IMR-90 (cell line): ENCODE measurements at regions not wholly inside any gene's neighbourhood (a gene's known extent, or its start where the extent isn't known, plus 50 kb on each side); places are given as distances from the start of the nearest gene placed in this dataset.

ENCODE experiments used
- ATAC-seq: fragments of 200-7000 bp; cut with Tn5 transposase; 2 replicates; pipeline ENCODE4 v1.9.1; 2020; ENCODE audit warnings: low read depth, mild to moderate bottlenecking, moderate library complexity
- BruUV-seq: library from RNA; stranded (reverse); fragments of 400-500 nt; replicated peaks from 2 replicates; lab custom pipeline; 2021; lab: Mats Ljungman, UMichigan
- CTCF ChIA-PET: fragments of 300-600 bp; formaldehyde crosslinking; extraction: SDS; loops from one replicate; lab custom pipeline; 2021; ENCODE audit warnings: antibody characterized with exemption; lab: Yijun Ruan, JAX
- POLR2A ChIA-PET: fragments of 300-600 bp; sonication (Branson Sonifier 250); formaldehyde crosslinking; loops from one replicate; lab custom pipeline; 2022; ENCODE audit warnings: antibody characterized with exemption; ENCODE audit not compliant: unreplicated experiment; lab: Charles Lee
- DNase-seq: peaks from one replicate; pipeline ENCODE4 v3.0.0; 2013
- H2AFZ ChIP-seq: replicated peaks from 2 replicates; pipeline ENCODE3; 2013; ENCODE audit warnings: low read length, mild to moderate bottlenecking; ENCODE audit not compliant: poor library complexity
- H2AK5ac ChIP-seq: 2 replicates; pipeline ENCODE4 v1.6.1; 2013; ENCODE audit warnings: low read depth, low read length, inconsistent platforms
- H2AK9ac ChIP-seq: replicated peaks from 2 replicates; pipeline ENCODE3; 2013; ENCODE audit warnings: mild to moderate bottlenecking, low read depth, low read length, moderate library complexity; ENCODE audit not compliant: poor library complexity
- H2BK120ac ChIP-seq: 2 replicates; pipeline ENCODE4 v1.6.1; 2013; ENCODE audit warnings: low read depth, low read length, inconsistent platforms
- H2BK15ac ChIP-seq: 3 replicates; pipeline ENCODE4 v1.6.1; 2013; ENCODE audit warnings: low read depth, low read length, inconsistent platforms
- H2BK20ac ChIP-seq: 2 replicates; pipeline ENCODE4 v1.6.1; 2013; ENCODE audit warnings: low read depth, mild to moderate bottlenecking, inconsistent platforms, low read length, moderate library complexity
- H2BK5ac ChIP-seq: 2 replicates; pipeline ENCODE4 v1.6.1; 2013; ENCODE audit warnings: mild to moderate bottlenecking, low read depth, low read length, inconsistent platforms; ENCODE audit not compliant: poor library complexity, severe bottlenecking
- H3K14ac ChIP-seq: replicated peaks from 2 replicates; pipeline ENCODE4 v1.6.1; 2013; ENCODE audit warnings: low read depth, low read length, inconsistent platforms
- H3K18ac ChIP-seq: 2 replicates; pipeline ENCODE4 v1.6.1; 2013; ENCODE audit warnings: low read depth, low read length, control low read depth
- H3K23ac ChIP-seq: 2 replicates; pipeline ENCODE4 v1.6.1; 2013; ENCODE audit warnings: low read depth, low read length, inconsistent platforms
- H3K27ac ChIP-seq: 2 replicates; pipeline ENCODE4 v1.5.1; 2013; ENCODE audit warnings: mild to moderate bottlenecking, control low read depth, low read length; ENCODE audit not compliant: insufficient read depth
- H3K27me3 ChIP-seq: 2 replicates; pipeline ENCODE4 v1.6.1; 2013; ENCODE audit warnings: low read length; ENCODE audit not compliant: control insufficient read depth, insufficient read depth
- H3K36me3 ChIP-seq: 2 replicates; pipeline ENCODE4 v1.6.1; 2013; ENCODE audit warnings: low read length, mixed read lengths; ENCODE audit not compliant: control insufficient read depth, insufficient read depth
- H3K4ac ChIP-seq: 2 replicates; pipeline ENCODE4 v1.6.1; 2013; ENCODE audit warnings: low read depth, low read length, inconsistent platforms
- H3K4me1 ChIP-seq: 2 replicates; pipeline ENCODE4 v1.6.1; 2013; ENCODE audit warnings: low read length, mixed read lengths; ENCODE audit not compliant: control insufficient read depth, insufficient read depth
- H3K4me2 ChIP-seq: 2 replicates; pipeline ENCODE4 v1.6.1; 2013; ENCODE audit warnings: low read depth, mild to moderate bottlenecking, control low read depth, low read length, moderate library complexity
- H3K4me3 ChIP-seq: 2 replicates; pipeline ENCODE4 v1.5.1; 2013; ENCODE audit warnings: low read depth, mild to moderate bottlenecking, control low read depth, low read length, moderate library complexity; ENCODE audit not compliant: insufficient read depth
- H3K56ac ChIP-seq: 2 replicates; pipeline ENCODE4 v1.6.1; 2013; ENCODE audit warnings: low read length, inconsistent platforms; ENCODE audit not compliant: insufficient read depth; ENCODE audit errors: extremely low read depth
- H3K79me1 ChIP-seq, 2 experiments: 2 replicates each; pipeline ENCODE4 v1.6.1; 2013; ENCODE audit warnings: low read length in 2 of 2, inconsistent platforms in 1 of 2, low read depth in 1 of 2
- H3K9ac ChIP-seq: 2 replicates; pipeline ENCODE4 v1.6.1; 2013; ENCODE audit warnings: low read depth, low read length, control low read depth
- H3K9me1 ChIP-seq: 2 replicates; pipeline ENCODE4 v1.6.1; 2013; ENCODE audit warnings: low read length, inconsistent platforms; ENCODE audit not compliant: insufficient read depth
- H3K9me3 ChIP-seq: 2 replicates; pipeline ENCODE4 v1.6.1; 2013; ENCODE audit warnings: low read length; ENCODE audit not compliant: control insufficient read depth, insufficient read depth
- H4K20me1 ChIP-seq: 2 replicates; pipeline ENCODE4 v1.6.1; 2013; ENCODE audit warnings: low read length, inconsistent platforms; ENCODE audit not compliant: insufficient read depth
- H4K5ac ChIP-seq: 2 replicates; pipeline ENCODE4 v1.6.1; 2013; ENCODE audit warnings: mild to moderate bottlenecking, low read depth, low read length, control low read depth
- H4K8ac ChIP-seq, 2 experiments: 2 replicates each; pipeline ENCODE4 v1.6.1; 2013; ENCODE audit warnings: low read depth in 2 of 2, low read length in 2 of 2, control low read depth in 1 of 2, inconsistent platforms in 1 of 2
- H4K91ac ChIP-seq: 2 replicates; pipeline ENCODE4 v1.6.1; 2013; ENCODE audit warnings: low read depth, low read length, inconsistent platforms; ENCODE audit not compliant: insufficient read depth
- CEBPB ChIP-seq: IDR thresholded peaks from 2 replicates; pipeline ENCODE4 v1.6.1; 2012; ENCODE audit warnings: low read depth, low read length, improper control_type of control experiment
- MAZ ChIP-seq: IDR thresholded peaks from 2 replicates; pipeline ENCODE4 v1.6.1; 2012; ENCODE audit warnings: low read depth, mild to moderate bottlenecking, low read length, improper control_type of control experiment, moderate library complexity, borderline replicate concordance
- MXI1 ChIP-seq: IDR thresholded peaks from 2 replicates; pipeline ENCODE4 v1.6.1; 2012; ENCODE audit warnings: low read depth, mild to moderate bottlenecking, low read length, moderate library complexity, borderline replicate concordance
- NFE2L2 ChIP-seq: fragments of 150-350 bp; IDR thresholded peaks from 2 replicates; pipeline ENCODE4 v1.6.1; 2016; ENCODE audit warnings: low read depth, mild to moderate bottlenecking, low read length
- POLR2A ChIP-seq: IDR thresholded peaks from 2 replicates; pipeline ENCODE4 v1.6.1; 2012; ENCODE audit warnings: mild to moderate bottlenecking, low read depth, low read length
- RAD21 ChIP-seq: IDR thresholded peaks from 2 replicates; pipeline ENCODE4 v1.6.1; 2012; ENCODE audit warnings: low read length, improper control_type of control experiment
- RCOR1 ChIP-seq: IDR thresholded peaks from 2 replicates; pipeline ENCODE4 v1.6.1; 2012; ENCODE audit warnings: mild to moderate bottlenecking, low read length, improper control_type of control experiment; ENCODE audit not compliant: insufficient replicate concordance
- SMC3 ChIP-seq: fragments of 150-350 bp; IDR thresholded peaks from 2 replicates; pipeline ENCODE4 v1.6.1; 2016; ENCODE audit warnings: low read depth, mild to moderate bottlenecking, antibody characterized with exemption, low read length, moderate library complexity
- WGBS, 2 experiments: methylation state at CpG; one replicate each; pipeline versions ENCODE4 v1.1.5 to v1.1.7; 2013; ENCODE audit warnings: missing lambda C conversion rate in 2 of 2; ENCODE audit not compliant: insufficient read length in 1 of 2; ENCODE audit errors: extremely low coverage in 2 of 2; 5-methylcytosine and 5-hydroxymethylcytosine counted together
- dilution Hi-C: fragments of 300-500 bp; cut with HindIII; formaldehyde crosslinking; loops from one replicate; pipeline ENCODE4 v1.14.3; 2018; ENCODE audit warnings: low sequenced_read_pairs; ENCODE audit not compliant: unreplicated experiment
- in situ Hi-C: fragments of 300-500 bp; cut with MboI; formaldehyde crosslinking; loops from 3 replicates; pipeline ENCODE4 v1.14.3; 2019; ENCODE audit warnings: low sequenced_read_pairs, inconsistent platforms, mixed read lengths
- intact Hi-C: fragments of 100-400 bp; cut with micrococcal nuclease; formaldehyde crosslinking; loops from 2 replicates; pipeline ENCODE4 v1.10.0; 2022
- TF ChIP-seq, protein P1 (sequence below): conservative IDR thresholded peaks from 2 replicates; pipeline ENCODE4 v1.5.1; 2012; ENCODE audit warnings: mild to moderate bottlenecking, low read depth, low read length, improper control_type of control experiment
- TF ChIP-seq, protein P2 (sequence below): fragments of 150-350 bp; IDR thresholded peaks from 2 replicates; pipeline ENCODE4 v1.6.1; 2017; ENCODE audit warnings: mild to moderate bottlenecking, antibody characterized with exemption, low read length, low read depth

DNA sequence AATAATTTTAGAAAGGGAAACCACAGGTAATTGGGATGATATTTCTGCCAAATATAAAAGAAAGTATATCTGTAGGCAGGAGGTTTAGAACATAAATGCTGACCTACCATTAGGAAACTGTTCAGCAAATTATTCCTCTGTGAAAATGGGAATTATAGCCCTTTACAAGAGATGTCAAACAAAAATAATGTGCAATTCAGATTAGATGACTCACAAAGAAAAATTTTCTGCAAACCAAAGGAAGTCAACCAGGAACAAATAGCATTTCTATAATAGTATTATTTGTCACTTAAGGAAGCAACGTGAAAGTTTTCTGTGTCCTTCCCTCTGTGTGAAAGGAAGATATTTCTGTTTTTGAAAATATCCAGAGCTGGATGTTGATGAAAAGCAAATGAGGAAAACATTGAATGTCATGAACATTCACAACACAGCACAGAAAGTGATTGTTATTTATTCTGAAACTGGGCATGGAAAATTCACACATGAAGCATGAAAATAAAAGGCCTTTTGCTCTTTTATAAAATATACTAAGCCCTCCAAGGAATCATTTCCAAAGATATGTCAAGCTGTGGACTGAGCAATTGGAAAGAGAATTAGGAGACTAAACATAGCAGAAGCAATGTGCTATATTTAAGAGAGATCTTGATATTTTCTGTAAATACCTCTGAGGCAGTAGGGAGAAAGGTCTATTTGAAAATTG is 57.9 kb upstream of the SPHKAP start:
- H2AFZ ChIP-seq, result no peak overlapping the region
- no peak overlapping the region for H3K18ac ChIP-seq
- no peaks in the 10 kb centered on the region for H3K36me3 ChIP-seq
- H2AK5ac ChIP-seq, result no peak overlapping the region
- no peaks in the 10 kb centered on the region for H3K9me1 ChIP-seq
- H3K14ac ChIP-seq, result no peak overlapping the region
- no peak overlapping the region for H2BK20ac ChIP-seq
- no peaks in the 10 kb centered on the region for H3K79me1 ChIP-seq
- H3K56ac ChIP-seq, result no peak overlapping the region
- DNase-seq, result no peak
- no peaks in the 10 kb centered on the region for H3K27me3 ChIP-seq
- H3K4me1 ChIP-seq, result no peaks in the 10 kb centered on the region
- no CpG with 5 or more reads among the region's 1 CpG for WGBS, 2 experiments
- dilution Hi-C loops, result no loop called here
- no peak overlapping the region for H2BK15ac ChIP-seq
- no peak overlapping the region for H3K23ac ChIP-seq
- no peaks in the 10 kb centered on the region for H4K20me1 ChIP-seq
- TF ChIP-seq MXI1 (no peak), SMC3 (no peak), NFE2L2 (no peak), POLR2A (no peak), RAD21 (no peak), CEBPB (no peak), MAZ (no peak), RCOR1 (no peak)
- TF ChIP-seq, protein P1, sequence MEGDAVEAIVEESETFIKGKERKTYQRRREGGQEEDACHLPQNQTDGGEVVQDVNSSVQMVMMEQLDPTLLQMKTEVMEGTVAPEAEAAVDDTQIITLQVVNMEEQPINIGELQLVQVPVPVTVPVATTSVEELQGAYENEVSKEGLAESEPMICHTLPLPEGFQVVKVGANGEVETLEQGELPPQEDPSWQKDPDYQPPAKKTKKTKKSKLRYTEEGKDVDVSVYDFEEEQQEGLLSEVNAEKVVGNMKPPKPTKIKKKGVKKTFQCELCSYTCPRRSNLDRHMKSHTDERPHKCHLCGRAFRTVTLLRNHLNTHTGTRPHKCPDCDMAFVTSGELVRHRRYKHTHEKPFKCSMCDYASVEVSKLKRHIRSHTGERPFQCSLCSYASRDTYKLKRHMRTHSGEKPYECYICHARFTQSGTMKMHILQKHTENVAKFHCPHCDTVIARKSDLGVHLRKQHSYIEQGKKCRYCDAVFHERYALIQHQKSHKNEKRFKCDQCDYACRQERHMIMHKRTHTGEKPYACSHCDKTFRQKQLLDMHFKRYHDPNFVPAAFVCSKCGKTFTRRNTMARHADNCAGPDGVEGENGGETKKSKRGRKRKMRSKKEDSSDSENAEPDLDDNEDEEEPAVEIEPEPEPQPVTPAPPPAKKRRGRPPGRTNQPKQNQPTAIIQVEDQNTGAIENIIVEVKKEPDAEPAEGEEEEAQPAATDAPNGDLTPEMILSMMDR, result no peak
- TF ChIP-seq, protein P2, sequence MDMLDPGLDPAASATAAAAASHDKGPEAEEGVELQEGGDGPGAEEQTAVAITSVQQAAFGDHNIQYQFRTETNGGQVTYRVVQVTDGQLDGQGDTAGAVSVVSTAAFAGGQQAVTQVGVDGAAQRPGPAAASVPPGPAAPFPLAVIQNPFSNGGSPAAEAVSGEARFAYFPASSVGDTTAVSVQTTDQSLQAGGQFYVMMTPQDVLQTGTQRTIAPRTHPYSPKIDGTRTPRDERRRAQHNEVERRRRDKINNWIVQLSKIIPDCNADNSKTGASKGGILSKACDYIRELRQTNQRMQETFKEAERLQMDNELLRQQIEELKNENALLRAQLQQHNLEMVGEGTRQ, result no peak
- ChIA-PET POLR2A (no interaction called here), CTCF (no interaction called here)
- intact Hi-C loops, result no loop called here
- H3K9ac ChIP-seq, result no peak overlapping the region
- no peak overlapping the region for H2AK9ac ChIP-seq
- H3K4ac ChIP-seq, result no peak overlapping the region
- H2BK5ac ChIP-seq, result no peak overlapping the region
- no peak overlapping the region for H3K4me3 ChIP-seq
- in situ Hi-C loops, result no loop called here
- no peak overlapping the region for H4K91ac ChIP-seq
- H3K9me3 ChIP-seq, result peaks cover 6% of the 10 kb centered on the region
- no peak overlapping the region for H3K27ac ChIP-seq
- no peak overlapping the region for H4K8ac ChIP-seq
- no peak overlapping the region for H3K4me2 ChIP-seq
- no TSS peak for BruUV-seq
- H2BK120ac ChIP-seq, result no peak overlapping the region
- ATAC-seq, result no peak
- H4K5ac ChIP-seq, result no peak overlapping the region
